ENCODE measurements at regions not wholly inside any gene's neighbourhood (a gene's known extent, or its start where the extent isn't known, plus 50 kb on each side); places are given as distances from the start of the nearest gene placed in this dataset.

GRCh38 chr18:34492652-34493051, 217.4 kb upstream of the DTNA start:
- TF ChIP-seq, protein P1, sequence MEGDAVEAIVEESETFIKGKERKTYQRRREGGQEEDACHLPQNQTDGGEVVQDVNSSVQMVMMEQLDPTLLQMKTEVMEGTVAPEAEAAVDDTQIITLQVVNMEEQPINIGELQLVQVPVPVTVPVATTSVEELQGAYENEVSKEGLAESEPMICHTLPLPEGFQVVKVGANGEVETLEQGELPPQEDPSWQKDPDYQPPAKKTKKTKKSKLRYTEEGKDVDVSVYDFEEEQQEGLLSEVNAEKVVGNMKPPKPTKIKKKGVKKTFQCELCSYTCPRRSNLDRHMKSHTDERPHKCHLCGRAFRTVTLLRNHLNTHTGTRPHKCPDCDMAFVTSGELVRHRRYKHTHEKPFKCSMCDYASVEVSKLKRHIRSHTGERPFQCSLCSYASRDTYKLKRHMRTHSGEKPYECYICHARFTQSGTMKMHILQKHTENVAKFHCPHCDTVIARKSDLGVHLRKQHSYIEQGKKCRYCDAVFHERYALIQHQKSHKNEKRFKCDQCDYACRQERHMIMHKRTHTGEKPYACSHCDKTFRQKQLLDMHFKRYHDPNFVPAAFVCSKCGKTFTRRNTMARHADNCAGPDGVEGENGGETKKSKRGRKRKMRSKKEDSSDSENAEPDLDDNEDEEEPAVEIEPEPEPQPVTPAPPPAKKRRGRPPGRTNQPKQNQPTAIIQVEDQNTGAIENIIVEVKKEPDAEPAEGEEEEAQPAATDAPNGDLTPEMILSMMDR (IDR thresholded peaks at IDR 0.05) = no peak
- H3K79me2 ChIP-seq = no peaks in the 10 kb centered on the region
- H3K9me3 ChIP-seq (ENCODE audit: control insufficient read depth, low read length) = no peaks in the 10 kb centered on the region
- H3K4me3 ChIP-seq (ENCODE audit: low read depth, low read length) = peak overlapping the region; percentile 42
- no peaks in the 10 kb centered on the region for H3K36me3 ChIP-seq (ENCODE audit: control insufficient read depth, insufficient read depth, low read length)
- H3K4me1 ChIP-seq = no peaks in the 10 kb centered on the region
- H3K9ac ChIP-seq = no peak overlapping the region
- H2AFZ ChIP-seq = no peak overlapping the region
- no peaks in the 10 kb centered on the region for H3K27me3 ChIP-seq (ENCODE audit: control insufficient read depth, insufficient read depth, low read length)
- peak overlapping the region; percentile 60 for H3K4me2 ChIP-seq (ENCODE audit: low read length)
- H3K27ac ChIP-seq = no peak overlapping the region

DNA sequence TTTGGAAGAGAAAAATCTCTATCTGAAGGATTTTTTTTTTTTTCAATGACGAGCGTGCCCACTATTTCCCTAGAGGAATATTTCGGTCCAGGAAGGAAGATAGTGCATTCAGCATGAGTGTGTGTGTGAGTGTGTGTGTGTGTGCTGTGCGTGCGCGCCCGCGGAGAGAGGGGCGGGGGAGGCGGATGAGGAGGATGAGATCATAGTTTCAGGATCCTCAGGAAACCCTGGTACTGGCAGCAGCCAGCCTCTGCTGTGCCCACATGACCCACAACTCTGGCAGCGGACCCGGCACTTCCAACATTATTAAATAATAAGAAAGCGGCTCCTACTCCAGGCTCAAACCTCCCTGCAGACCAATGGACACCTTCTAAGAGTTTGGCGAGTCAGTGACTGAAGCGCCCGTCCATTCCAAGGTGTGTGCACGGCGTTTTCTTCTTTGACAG, 217.0 kb upstream of the DTNA start:
- Histone ChIP-seq H3K4me2 (ENCODE audit: low read length) (peak overlapping the region; percentile 60), H2AFZ (peak overlapping the region; percentile 10), H3K4me1 (no peaks in the 10 kb centered on the region), H3K4me3 (ENCODE audit: low read depth, low read length) (peak overlapping the region; percentile 42), H3K27me3 (ENCODE audit: control insufficient read depth, insufficient read depth, low read length) (no peaks in the 10 kb centered on the region), H3K27ac (no peak overlapping the region), H3K9me3 (ENCODE audit: control insufficient read depth, low read length) (no peaks in the 10 kb centered on the region), H3K36me3 (ENCODE audit: control insufficient read depth, insufficient read depth, low read length) (no peaks in the 10 kb centered on the region), H3K79me2 (no peaks in the 10 kb centered on the region), H3K9ac (no peak overlapping the region)
- TF ChIP-seq, protein P1 (IDR thresholded peaks at IDR 0.05) = no peak

DNA sequence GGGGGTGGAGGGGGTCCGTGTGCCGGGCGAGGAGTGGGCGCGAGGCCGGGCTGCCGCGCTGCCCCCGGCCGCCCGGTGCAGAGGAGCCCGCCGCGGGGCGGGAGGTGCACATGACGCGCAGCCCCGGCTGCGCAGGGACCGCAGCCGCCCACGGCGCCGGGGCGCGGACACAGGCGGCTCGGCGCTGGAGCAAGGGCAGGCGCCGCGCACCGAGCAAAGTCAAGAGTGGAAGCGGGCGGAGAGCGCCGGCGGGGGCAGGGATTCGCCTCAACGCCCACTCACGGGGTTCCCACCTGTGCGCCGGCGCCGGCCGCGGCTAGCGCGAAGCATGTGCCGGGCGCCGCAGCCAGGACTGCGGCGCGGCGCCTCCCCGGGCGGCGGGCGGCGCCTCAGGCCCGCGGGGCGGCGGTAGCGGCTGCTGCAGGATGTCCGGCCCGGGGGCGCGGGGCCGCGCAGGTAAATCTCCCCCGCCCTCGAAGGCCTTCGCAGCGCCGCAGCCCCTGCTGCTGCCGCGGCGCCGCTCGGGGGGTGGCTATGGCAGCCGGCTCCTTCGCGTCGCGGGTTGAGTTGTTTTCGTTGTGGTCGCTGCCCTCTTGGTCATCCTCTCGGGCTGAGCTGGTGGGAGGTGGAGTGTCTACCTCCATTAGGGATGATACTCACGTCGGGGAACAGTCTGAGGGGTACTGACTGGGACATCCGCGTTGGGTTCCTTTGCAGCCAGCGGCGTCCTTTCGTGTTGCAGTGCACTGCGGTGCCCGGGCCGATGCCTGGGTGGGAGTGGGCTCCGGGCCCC, 216.3 kb upstream of the DTNA start:
- Histone ChIP-seq H3K4me2 (ENCODE audit: low read length) (peak overlapping the region; percentile 70), H3K9ac (no peak overlapping the region), H3K4me3 (ENCODE audit: low read depth, low read length) (peak overlapping the region; percentile 42), H3K79me2 (no peaks in the 10 kb centered on the region), H3K36me3 (ENCODE audit: control insufficient read depth, insufficient read depth, low read length) (no peaks in the 10 kb centered on the region), H3K27ac (no peak overlapping the region), H3K27me3 (ENCODE audit: control insufficient read depth, insufficient read depth, low read length) (no peaks in the 10 kb centered on the region), H3K9me3 (ENCODE audit: control insufficient read depth, low read length) (no peaks in the 10 kb centered on the region), H2AFZ (no peak overlapping the region), H3K4me1 (no peaks in the 10 kb centered on the region)
- TF ChIP-seq, protein P1 (IDR thresholded peaks at IDR 0.05) = no peak

DNA sequence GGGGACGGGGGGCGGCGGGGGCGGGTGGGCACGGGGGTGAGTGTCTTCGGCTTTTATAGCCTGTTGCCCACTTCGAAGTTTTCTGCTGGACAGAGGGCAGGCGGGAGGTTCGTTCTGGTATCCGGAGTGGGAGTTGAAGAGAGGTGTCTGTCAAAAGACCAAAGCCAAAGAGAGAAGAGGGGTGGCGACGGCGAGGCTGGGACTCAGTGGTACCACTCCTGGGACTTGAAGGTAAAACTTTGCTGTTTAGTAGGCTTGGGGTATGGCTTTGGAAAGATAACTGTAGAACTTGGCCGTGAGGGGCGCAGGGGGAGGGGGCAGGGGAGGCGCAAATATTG, 215.8 kb upstream of the DTNA start:
- Histone ChIP-seq H3K9ac (no peak overlapping the region), H3K9me3 (ENCODE audit: control insufficient read depth, low read length) (no peaks in the 10 kb centered on the region), H3K4me2 (ENCODE audit: low read length) (no peak overlapping the region), H3K27ac (no peak overlapping the region), H3K79me2 (no peaks in the 10 kb centered on the region), H2AFZ (no peak overlapping the region), H3K27me3 (ENCODE audit: control insufficient read depth, insufficient read depth, low read length) (no peaks in the 10 kb centered on the region), H3K4me1 (no peaks in the 10 kb centered on the region), H3K4me3 (ENCODE audit: low read depth, low read length) (no peak overlapping the region), H3K36me3 (ENCODE audit: control insufficient read depth, insufficient read depth, low read length) (no peaks in the 10 kb centered on the region)
- TF ChIP-seq, protein P1 (IDR thresholded peaks at IDR 0.05) = no peak

DNA sequence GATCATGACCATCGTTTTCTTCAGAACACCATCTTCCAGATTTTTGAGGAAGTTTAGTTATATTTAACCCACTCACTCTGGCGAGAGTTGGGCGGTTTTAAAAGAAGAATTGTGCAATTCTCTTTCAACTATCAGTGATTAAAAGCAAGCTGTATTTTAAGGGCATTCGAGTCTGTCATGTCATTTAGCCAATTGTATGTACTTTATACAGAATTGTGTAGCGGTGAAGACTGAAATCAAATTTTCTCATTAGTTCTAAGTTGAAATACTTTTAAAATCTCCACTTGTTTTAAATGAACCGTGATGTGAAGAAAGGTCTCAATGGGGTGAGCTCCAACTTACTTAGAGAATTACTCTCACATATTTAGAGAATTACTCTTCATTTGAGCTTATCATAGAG, 214.6 kb upstream of the DTNA start:
- no peak overlapping the region for H3K4me3 ChIP-seq (ENCODE audit: low read depth, low read length)
- H2AFZ ChIP-seq = peak overlapping the region; percentile 38
- no peak overlapping the region for H3K27ac ChIP-seq
- TF ChIP-seq, protein P1 (IDR thresholded peaks at IDR 0.05) = no peak
- H3K9me3 ChIP-seq (ENCODE audit: control insufficient read depth, low read length) = no peaks in the 10 kb centered on the region
- H3K4me2 ChIP-seq (ENCODE audit: low read length) = no peak overlapping the region
- no peak overlapping the region for H3K9ac ChIP-seq
- no peaks in the 10 kb centered on the region for H3K4me1 ChIP-seq
- no peaks in the 10 kb centered on the region for H3K36me3 ChIP-seq (ENCODE audit: control insufficient read depth, insufficient read depth, low read length)
- H3K79me2 ChIP-seq = no peaks in the 10 kb centered on the region
- no peaks in the 10 kb centered on the region for H3K27me3 ChIP-seq (ENCODE audit: control insufficient read depth, insufficient read depth, low read length)

Measured in parathyroid adenoma (tissue), 2 donors.